CD14-positive monocyte (primary cell): ENCODE measurements at regions not wholly inside any gene's neighbourhood (a gene's known extent, or its start where the extent isn't known, plus 50 kb on each side); places are given as distances from the start of the nearest gene placed in this dataset.

Experiments
- DNase-seq, 3 donors: peaks; one replicate each; pipeline ENCODE4 v3.0.0-alpha.2; 2011 to 2022
- H2AFZ ChIP-seq: 2 replicates; pipeline ENCODE4 v1.6.0; 2012; ENCODE audit warnings: mild to moderate bottlenecking, low read depth, low read length, inconsistent platforms; ENCODE audit not compliant: insufficient read depth, poor library complexity, severe bottlenecking
- H3K27ac ChIP-seq, 2 donors: 1 replicate in 1 of 2; 2 replicates in 1 of 2; pipeline ENCODE4 v1.5.1; 2012 to 2013; ENCODE audit warnings: low read length in 2 of 2, control low read depth in 1 of 2, inconsistent platforms in 1 of 2, low read depth in 1 of 2, mild to moderate bottlenecking in 1 of 2
- H3K27me3 ChIP-seq, 2 donors: one replicate each; pipeline versions ENCODE4 v1.6.0 to v1.6.1; 2011 to 2013; ENCODE audit warnings: low read length in 2 of 2; ENCODE audit not compliant: control insufficient read depth in 2 of 2, insufficient read depth in 2 of 2
- H3K36me3 ChIP-seq, 2 donors: replicated peaks in 1 of 2; 1 replicate in 1 of 2; 2 replicates in 1 of 2; pipeline versions ENCODE4 v1.5.1 to v1.6.1; 2012 to 2013; ENCODE audit warnings: low read length in 2 of 2, control low read depth in 1 of 2, inconsistent platforms in 1 of 2, mild to moderate bottlenecking in 1 of 2; ENCODE audit not compliant: insufficient read depth in 2 of 2, control insufficient read depth in 1 of 2
- H3K4me1 ChIP-seq, 2 donors: 1 replicate in 1 of 2; 2 replicates in 1 of 2; pipeline versions ENCODE4 v1.5.1 to v1.6.1; 2012 to 2013; ENCODE audit warnings: low read length in 2 of 2, control low read depth in 1 of 2, inconsistent platforms in 1 of 2, mild to moderate bottlenecking in 1 of 2, moderate library complexity in 1 of 2; ENCODE audit not compliant: insufficient read depth in 2 of 2, control insufficient read depth in 1 of 2
- H3K4me2 ChIP-seq: replicated peaks from 2 replicates; pipeline ENCODE3; 2012; ENCODE audit warnings: low read length, moderate library complexity, mild to moderate bottlenecking; ENCODE audit not compliant: poor library complexity, severe bottlenecking; ENCODE audit errors: extremely low read depth
- H3K4me3 ChIP-seq, 3 experiments: fragments of 200-600 bp in 1 of 3; sonication (generic) in 1 of 3; replicated peaks in 1 of 3; 1 replicate in 2 of 3; 2 replicates in 1 of 3; pipeline ENCODE4 v1.5.1; 2011 to 2013; ENCODE audit warnings: low read length in 3 of 3, mild to moderate bottlenecking in 3 of 3, control low read depth in 2 of 3, low read depth in 2 of 3, inconsistent platforms in 1 of 3, moderate library complexity in 1 of 3
- H3K79me2 ChIP-seq: 2 replicates; pipeline ENCODE4 v1.6.0; 2012; ENCODE audit warnings: mild to moderate bottlenecking, control low read depth, inconsistent platforms, low read length, moderate library complexity; ENCODE audit not compliant: insufficient read depth
- H3K9ac ChIP-seq: 2 replicates; pipeline ENCODE4 v1.6.0; 2017; ENCODE audit warnings: low read length, mild to moderate bottlenecking; ENCODE audit not compliant: insufficient read depth, poor library complexity, severe bottlenecking
- H3K9me3 ChIP-seq, 2 donors: replicated peaks in 1 of 2; 1 replicate in 1 of 2; 2 replicates in 1 of 2; pipeline versions ENCODE4 v1.5.1 to v1.6.1; 2012 to 2013; ENCODE audit warnings: low read length in 2 of 2, control low read depth in 1 of 2; ENCODE audit not compliant: control insufficient read depth in 1 of 2, insufficient read depth in 1 of 2
- H4K20me1 ChIP-seq: 2 replicates; pipeline ENCODE4 v1.6.0; 2012; ENCODE audit warnings: mild to moderate bottlenecking, low read length, control low read depth, moderate library complexity; ENCODE audit not compliant: insufficient read depth
- H3K27ac Mint-ChIP-seq, 7 donors: one replicate each; pipeline ENCODE4 v1.8.0; 2020; ENCODE audit warnings: mild to moderate bottlenecking in 7 of 7, mixed read lengths in 7 of 7, moderate library complexity in 6 of 7, inconsistent platforms in 2 of 7
- H3K27me3 Mint-ChIP-seq, 3 donors: one replicate each; pipeline ENCODE4 v1.8.0; 2021 to 2022; ENCODE audit warnings: low read depth in 3 of 3, mild to moderate bottlenecking in 3 of 3, mixed read lengths in 3 of 3, moderate library complexity in 3 of 3, inconsistent platforms in 1 of 3
- H3K36me3 Mint-ChIP-seq, 2 donors: one replicate each; pipeline ENCODE4 v1.8.0; 2020; ENCODE audit warnings: mixed read lengths in 2 of 2, inconsistent platforms in 1 of 2, mild to moderate bottlenecking in 1 of 2
- H3K4me1 Mint-ChIP-seq: one replicate; pipeline ENCODE4 v1.8.0; 2020; ENCODE audit warnings: mild to moderate bottlenecking, mixed read lengths
- H3K4me3 Mint-ChIP-seq, 2 donors: one replicate each; pipeline ENCODE4 v1.8.0; 2020; ENCODE audit warnings: mild to moderate bottlenecking in 2 of 2, mixed read lengths in 2 of 2, moderate library complexity in 1 of 2
- H3K9me3 Mint-ChIP-seq, 7 donors: one replicate each; pipeline ENCODE4 v1.8.0; 2020 to 2022; ENCODE audit warnings: mixed read lengths in 7 of 7, mild to moderate bottlenecking in 6 of 7, moderate library complexity in 6 of 7, inconsistent platforms in 2 of 7
- WGBS: methylation state at CpG from one replicate; pipeline ENCODE4 v1.1.5; 2013; ENCODE audit warnings: missing lambda C conversion rate; ENCODE audit not compliant: insufficient coverage; 5-methylcytosine and 5-hydroxymethylcytosine counted together
- intact Hi-C, 2 donors: fragments of 100-400 bp; cut with micrococcal nuclease; formaldehyde crosslinking; loops; one replicate each; pipeline versions ENCODE4 v1.15.0 to v1.15.1; 2023
- TF ChIP-seq, protein P1 (sequence below): fragments of 200-600 bp; IDR thresholded peaks from one replicate; pipeline ENCODE4 v1.8.0; 2022; ENCODE audit warnings: antibody characterized with exemption, mild to moderate bottlenecking

DNA sequence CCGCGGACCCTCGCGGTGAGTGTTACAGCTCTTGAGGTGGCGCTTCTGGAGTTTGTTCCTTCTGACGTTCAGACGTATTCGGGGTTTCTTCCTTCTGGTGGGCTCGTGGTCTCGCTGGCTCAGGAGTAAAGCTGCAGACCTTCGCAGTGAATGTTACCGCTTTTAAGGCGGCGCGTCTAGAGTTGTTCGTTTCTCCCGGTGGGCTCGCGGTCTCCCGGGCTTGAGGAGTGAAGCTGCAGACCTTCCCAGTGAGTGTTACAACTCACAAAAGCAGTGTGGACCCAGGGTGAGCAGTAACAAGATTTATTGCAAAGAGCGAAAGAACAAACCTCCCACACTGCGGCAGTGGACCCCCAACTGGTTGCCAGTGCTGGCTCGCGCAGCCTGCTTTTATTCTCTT lies 177.1 kb downstream of the UACA start:
- intact Hi-C loops, result no loop called here
- no peak overlapping the region for H3K4me2 ChIP-seq
- H3K4me3 Mint-ChIP-seq, result peak overlapping the region in 1 of 2 donors; percentile 80

DNA sequence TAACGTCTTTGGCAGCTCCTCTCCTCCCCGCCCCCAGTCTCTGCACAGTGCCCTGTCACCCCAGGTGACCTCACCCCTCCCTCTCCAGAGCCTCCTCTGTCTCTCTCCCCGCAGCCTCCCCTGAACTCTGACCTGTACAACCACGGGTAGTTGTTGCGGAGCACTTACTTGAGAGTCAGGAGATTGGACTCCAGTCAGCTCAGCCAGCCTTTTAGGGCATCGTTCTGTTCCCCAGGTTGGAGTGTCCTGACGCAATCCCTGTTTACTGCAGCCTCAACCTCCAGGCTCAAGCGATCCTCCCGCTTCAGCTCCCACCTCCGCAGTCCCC lies 177.7 kb downstream of the UACA start:
- H3K4me3 ChIP-seq, result no peak overlapping the region
- Mint-ChIP-seq H3K4me3 (peak overlapping the region; percentile 18 to 80), H3K4me1 (peaks cover 20% of the 10 kb centered on the region), H3K9me3 (peaks cover 4 to 20% (median 7%) of the 10 kb centered on the region in 7 donors), H3K27me3 (peaks cover 21 to 22% (median 22%) of the 10 kb centered on the region in 3 donors), H3K36me3 (no peaks in the 10 kb centered on the region), H3K27ac (no peak overlapping the region)
- H3K9me3 ChIP-seq, result peaks cover 0 to 6% of the 10 kb centered on the region in 2 donors
- H3K4me2 ChIP-seq, result no peak overlapping the region
- H3K36me3 ChIP-seq, result no peaks in the 10 kb centered on the region
- H3K4me1 ChIP-seq, result peaks cover 2 to 7% of the 10 kb centered on the region in 2 donors
- no peak overlapping the region for H3K27ac ChIP-seq
- H4K20me1 ChIP-seq, result no peaks in the 10 kb centered on the region
- WGBS, result 52% methylated on average over 9 of the region's 10 CpGs
- H3K9ac ChIP-seq, result no peak overlapping the region
- no peak for DNase-seq
- TF ChIP-seq, protein P1, sequence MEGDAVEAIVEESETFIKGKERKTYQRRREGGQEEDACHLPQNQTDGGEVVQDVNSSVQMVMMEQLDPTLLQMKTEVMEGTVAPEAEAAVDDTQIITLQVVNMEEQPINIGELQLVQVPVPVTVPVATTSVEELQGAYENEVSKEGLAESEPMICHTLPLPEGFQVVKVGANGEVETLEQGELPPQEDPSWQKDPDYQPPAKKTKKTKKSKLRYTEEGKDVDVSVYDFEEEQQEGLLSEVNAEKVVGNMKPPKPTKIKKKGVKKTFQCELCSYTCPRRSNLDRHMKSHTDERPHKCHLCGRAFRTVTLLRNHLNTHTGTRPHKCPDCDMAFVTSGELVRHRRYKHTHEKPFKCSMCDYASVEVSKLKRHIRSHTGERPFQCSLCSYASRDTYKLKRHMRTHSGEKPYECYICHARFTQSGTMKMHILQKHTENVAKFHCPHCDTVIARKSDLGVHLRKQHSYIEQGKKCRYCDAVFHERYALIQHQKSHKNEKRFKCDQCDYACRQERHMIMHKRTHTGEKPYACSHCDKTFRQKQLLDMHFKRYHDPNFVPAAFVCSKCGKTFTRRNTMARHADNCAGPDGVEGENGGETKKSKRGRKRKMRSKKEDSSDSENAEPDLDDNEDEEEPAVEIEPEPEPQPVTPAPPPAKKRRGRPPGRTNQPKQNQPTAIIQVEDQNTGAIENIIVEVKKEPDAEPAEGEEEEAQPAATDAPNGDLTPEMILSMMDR, result no peak
- peaks cover 0 to 10% of the 10 kb centered on the region in 2 donors for H3K27me3 ChIP-seq
- intact Hi-C loops, result no loop called here
- H3K79me2 ChIP-seq, result no peaks in the 10 kb centered on the region
- H2AFZ ChIP-seq, result no peak overlapping the region

More for the DNA sequence above, 177.1 kb downstream of the UACA start:
- H3K9me3 Mint-ChIP-seq, result peaks cover 4 to 20% (median 8%) of the 10 kb centered on the region in 7 donors
- Histone ChIP-seq H2AFZ (no peak overlapping the region), H3K27ac (no peak overlapping the region), H4K20me1 (no peaks in the 10 kb centered on the region), H3K36me3 (no peaks in the 10 kb centered on the region), H3K4me1 (peaks cover 0 to 1% of the 10 kb centered on the region in 2 donors), H3K27me3 (peaks cover 0 to 10% of the 10 kb centered on the region in 2 donors), H3K9me3 (peaks cover 0 to 6% of the 10 kb centered on the region in 2 donors), H3K79me2 (no peaks in the 10 kb centered on the region), H3K9ac (no peak overlapping the region), H3K4me3 (no peak overlapping the region)
- WGBS, result 92% methylated on average over 20 of the region's 24 CpGs
- TF ChIP-seq, protein P1, result no peak
- no peak for DNase-seq
- peaks cover 20% of the 10 kb centered on the region for H3K4me1 Mint-ChIP-seq
- H3K27me3 Mint-ChIP-seq, result peaks cover 21 to 22% (median 22%) of the 10 kb centered on the region in 3 donors
- H3K27ac Mint-ChIP-seq, result no peak overlapping the region
- H3K36me3 Mint-ChIP-seq, result no peaks in the 10 kb centered on the region
